Epidermal melanocyte (primary cell): ENCODE measurements at regions not wholly inside any gene's neighbourhood (a gene's known extent, or its start where the extent isn't known, plus 50 kb on each side); places are given as distances from the start of the nearest gene placed in this dataset.

Source experiments
- DNase-seq: peaks from one replicate; pipeline ENCODE4 v3.0.0; 2011; ENCODE audit warnings: low spot score; ENCODE audit not compliant: insufficient read length

DNA sequence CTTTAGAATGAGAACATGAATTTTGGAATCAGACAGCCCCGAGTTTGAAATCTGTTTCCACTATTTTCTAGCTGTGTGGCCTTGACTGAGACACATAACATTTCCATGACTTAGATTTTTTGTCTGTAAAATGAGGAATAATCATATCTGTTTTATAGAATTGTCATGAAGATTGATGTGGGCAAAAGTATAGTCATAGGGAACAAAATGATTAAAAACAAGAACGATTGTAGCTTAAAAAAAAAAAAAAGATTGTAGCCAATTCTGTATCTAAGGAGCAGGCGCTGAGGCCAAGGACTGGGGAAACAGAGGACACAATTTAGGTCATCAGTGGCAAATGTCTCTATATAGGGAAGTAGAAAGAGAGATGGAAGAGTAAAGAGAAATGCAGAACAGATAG, 201.6 kb upstream of the C1QTNF7 start:
- no peak for DNase-seq

- peak; percentile 54 for DNase-seq
Observed at GRCh38 chr4:15231265-15232091, 196.4 kb upstream of the C1QTNF7 start.

GRCh38 chr4:15232366-15233263, 195.2 kb upstream of the C1QTNF7 start:
- no peak for DNase-seq

DNA sequence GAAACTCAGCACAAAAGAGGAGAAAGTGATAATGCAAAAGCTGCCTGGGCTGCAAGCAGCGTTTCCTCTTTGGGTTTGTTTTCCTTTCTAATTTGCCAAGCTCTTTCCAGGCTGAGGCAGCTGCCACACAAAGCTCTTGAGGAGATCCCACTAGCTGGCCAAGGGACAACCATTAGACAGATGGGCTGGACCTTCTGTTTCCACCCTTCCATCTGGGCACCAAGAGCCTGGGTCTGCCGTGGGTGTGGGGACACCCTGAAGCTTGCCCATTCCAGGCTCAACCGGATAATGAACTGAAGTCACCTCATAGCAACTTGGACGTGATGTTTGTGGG, 194.6 kb upstream of the C1QTNF7 start:
- no peak for DNase-seq

DNA sequence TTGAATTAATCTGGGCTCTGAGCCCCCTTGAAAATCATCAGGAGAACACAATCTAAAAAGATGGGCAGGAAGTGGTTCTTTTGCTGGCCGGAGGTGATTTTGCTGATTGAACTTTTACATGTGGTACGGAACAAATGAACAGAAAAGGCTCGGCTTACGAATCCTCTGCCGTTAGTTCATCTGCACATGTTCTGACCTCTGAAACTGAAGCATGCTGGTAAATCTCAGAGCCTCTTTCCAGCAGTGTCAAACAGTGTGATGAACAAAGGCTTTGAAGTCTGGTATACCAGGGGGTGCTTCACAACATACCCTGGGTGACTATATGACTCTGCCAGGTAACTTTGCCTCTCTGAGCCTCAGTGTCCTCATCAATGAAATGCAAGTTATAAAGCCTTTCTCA, 194.2 kb upstream of the C1QTNF7 start:
- DNase-seq: no peak

- no peak for DNase-seq
Observed at GRCh38 chr4:15234116-15234855, 193.5 kb upstream of the C1QTNF7 start.

GRCh38 chr4:15234856-15235126, 193.0 kb upstream of the C1QTNF7 start:
- peak; percentile 64 for DNase-seq

- no peak for DNase-seq
Observed at GRCh38 chr4:15235135-15235534, 192.7 kb upstream of the C1QTNF7 start.

DNA sequence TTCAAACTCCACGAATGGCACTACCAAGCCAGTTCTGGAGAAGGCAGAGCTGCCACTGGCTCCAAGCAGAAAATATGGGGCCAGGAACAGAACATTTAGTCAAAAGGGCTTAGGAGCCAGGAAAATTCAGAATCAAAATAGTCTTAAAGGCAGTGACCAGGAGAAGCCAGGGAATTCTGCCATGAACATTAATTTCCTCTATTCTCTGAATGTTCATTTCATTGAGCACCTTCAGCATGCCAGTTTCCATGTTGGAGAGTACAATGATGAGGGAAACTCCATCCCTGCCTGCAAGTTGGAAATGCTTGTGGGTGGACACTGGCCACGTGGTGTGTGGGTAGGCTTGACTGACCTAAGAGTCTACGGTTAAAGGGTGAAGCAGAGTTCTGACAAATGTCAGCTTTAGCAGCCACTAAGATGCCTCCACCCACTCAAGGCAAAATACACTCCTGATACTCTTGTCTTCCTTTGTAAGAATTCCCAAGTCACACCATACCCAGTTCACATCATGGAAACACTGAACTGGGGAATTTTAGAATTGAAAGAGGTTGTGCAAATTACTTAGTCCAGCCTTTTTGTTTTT, 190.1 kb upstream of the C1QTNF7 start:
- DNase-seq: no peak

DNA sequence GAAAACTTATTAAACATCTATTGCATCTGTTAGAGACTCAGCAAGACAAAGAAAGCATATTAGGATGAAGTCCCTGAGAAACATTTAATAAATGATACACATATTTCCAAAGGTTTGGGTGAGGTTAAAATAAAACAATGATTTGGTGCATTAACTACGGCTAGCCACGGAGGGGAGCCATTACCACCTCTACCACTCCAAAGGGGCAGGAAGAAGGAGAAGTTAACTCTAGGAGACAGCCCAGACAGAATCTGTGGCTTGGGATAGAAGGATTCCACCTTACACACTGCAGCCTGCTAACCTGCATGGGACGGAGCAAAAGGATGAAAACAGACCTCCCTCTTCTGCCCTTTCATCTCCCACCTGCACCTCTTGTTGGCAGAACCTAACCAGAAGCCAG, 189.1 kb upstream of the C1QTNF7 start:
- peak; percentile 66 for DNase-seq

DNA sequence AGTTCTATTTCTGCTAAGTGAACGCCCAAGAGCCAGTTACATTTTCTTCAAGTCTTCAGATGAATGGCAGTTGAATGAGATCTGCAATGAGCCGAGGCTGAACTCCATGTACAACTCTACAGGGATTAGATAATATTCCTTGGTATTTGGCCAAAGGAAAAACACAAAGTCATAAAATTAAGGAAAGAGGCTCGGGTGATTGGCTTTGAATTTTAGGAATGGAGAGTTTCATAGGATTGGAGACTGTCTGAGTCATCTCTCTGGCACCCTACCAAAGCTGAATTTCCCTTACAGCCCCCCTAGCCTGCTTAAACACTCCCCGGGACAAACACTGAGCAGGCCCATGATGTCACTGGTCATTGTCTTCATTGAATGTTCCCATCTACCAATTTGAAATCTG, 188.0 kb upstream of the C1QTNF7 start:
- DNase-seq: no peak

DNA sequence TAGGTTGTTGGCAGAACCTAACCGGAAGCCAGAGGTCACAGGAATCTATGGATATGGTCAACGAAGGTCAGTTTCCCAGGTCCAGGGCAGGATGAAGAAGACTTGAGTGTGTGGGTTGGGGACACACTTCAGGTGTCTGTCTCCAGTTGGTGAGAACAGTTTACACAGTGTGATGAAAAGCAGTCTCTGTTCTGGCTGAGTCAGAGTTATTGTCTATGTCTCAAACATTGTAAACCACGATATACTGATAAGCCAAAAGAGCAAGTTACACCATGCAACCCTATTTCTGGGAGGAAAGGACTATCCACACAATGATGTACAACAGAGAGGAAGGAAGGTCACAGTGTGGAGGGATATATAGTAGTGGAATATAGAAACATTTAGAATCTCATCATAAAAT, 187.1 kb upstream of the C1QTNF7 start:
- no peak for DNase-seq

GRCh38 chr4:15242021-15242420, 185.8 kb upstream of the C1QTNF7 start:
- DNase-seq: no peak

- no peak for DNase-seq
Observed at GRCh38 chr4:15244354-15244753, 183.5 kb upstream of the C1QTNF7 start.

DNA sequence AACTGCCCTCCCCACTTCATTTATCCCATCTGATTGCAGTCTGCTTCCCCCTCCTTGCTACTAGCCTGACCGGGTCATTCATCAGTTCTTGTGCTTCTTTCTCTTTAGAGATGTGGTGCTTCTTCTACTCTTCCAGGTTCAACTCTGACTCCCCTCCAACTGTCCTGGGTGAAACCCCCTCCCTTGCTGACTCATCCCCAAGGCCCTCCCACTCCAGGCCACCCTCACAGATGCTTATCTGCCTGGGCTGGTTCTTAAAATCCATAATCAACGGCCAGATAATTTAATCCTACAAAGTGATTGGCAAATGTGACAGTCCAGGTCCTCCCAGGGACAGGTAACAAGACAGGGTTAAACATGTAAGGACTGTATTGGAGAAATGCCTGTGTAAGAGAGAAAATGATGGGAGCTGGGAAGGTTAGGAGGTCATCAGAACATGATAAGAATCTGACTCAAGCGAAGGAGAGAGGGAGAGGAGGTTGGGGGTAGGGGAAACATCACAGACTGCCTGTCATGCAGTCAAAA, 182.8 kb upstream of the C1QTNF7 start:
- DNase-seq: no peak

GRCh38 chr4:15250021-15250441, 177.8 kb upstream of the C1QTNF7 start:
- DNase-seq: no peak

- no peak for DNase-seq
Observed at GRCh38 chr4:15253349-15253748, 174.5 kb upstream of the C1QTNF7 start.

- DNase-seq: no peak
Observed at GRCh38 chr4:15254236-15254880, 173.5 kb upstream of the C1QTNF7 start.

GRCh38 chr4:15255537-15255936, 172.3 kb upstream of the C1QTNF7 start:
- DNase-seq: no peak

DNA sequence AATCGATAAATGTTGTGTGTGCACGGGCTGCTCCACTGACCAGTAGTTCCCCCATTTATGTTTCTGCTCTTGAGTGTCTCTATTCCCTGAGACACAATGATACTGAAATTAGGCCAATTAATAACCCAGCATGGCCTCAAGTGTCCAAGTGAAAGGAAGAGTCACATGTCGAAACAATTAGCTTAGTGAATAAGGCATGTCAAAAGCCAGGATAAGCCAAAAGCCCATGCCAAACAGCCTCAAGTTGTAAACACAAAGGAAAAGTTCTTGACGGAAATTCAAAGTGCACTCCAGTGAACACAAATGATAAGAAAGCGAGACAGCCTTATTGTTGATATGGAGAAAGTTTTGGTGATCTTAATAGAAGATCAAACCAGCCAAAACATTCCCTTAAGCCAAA, 167.1 kb upstream of the C1QTNF7 start:
- no peak for DNase-seq

DNA sequence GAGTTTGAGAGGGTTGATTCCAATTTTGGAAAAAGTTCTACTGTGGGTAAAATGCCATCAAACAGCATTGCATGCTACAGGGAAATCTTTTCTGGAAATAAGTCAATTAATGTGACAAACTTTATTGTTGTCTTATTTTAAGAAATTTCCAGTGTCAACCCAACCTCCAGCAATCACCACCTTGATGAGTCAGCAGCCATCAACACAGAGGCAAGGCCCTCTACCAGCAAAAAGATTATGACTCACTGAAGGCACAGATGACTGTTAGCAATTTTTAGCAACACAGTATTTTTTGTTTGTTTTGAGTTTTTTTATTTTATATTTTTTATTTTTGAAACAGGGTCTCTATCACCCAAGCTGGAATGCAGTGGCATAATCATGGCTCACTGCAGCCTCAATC, 165.4 kb upstream of the C1QTNF7 start:
- DNase-seq: no peak
